Endothelial cell of umbilical vein (primary cell): ENCODE measurements at regions not wholly inside any gene's neighbourhood (a gene's known extent, or its start where the extent isn't known, plus 50 kb on each side); places are given as distances from the start of the nearest gene placed in this dataset.

ENCODE experiments used
- BruUV-seq: library from RNA; stranded (reverse); fragments of 400-500 nt; replicated peaks from 2 replicates; lab custom pipeline; 2021; lab: Mats Ljungman, UMichigan
- CTCF ChIA-PET: fragments of 300-600, 350-600 bp; sonication (Branson Sonifier 250); formaldehyde crosslinking; loops from one replicate; lab custom pipeline; 2021; ENCODE audit warnings: antibody characterized with exemption, inconsistent platforms; lab: Charles Lee
- POLR2A ChIA-PET: fragments of 300-600, 350-600 bp; sonication (Branson Sonifier 250); formaldehyde crosslinking; loops from one replicate; lab custom pipeline; 2021; ENCODE audit warnings: antibody characterized with exemption, inconsistent platforms; lab: Charles Lee
- DNase-seq: peaks from one replicate; pipeline ENCODE4 v3.0.0-alpha.2; 2011; ENCODE audit warnings: low read depth, low spot score
- FAIRE-seq: peaks from 2 replicates; lab custom pipeline; 2011; peaks lifted over from hg19 to GRCh38; lab: Jason Lieb, UNC
- H2AFZ ChIP-seq: 2 replicates; pipeline ENCODE4 v1.6.0; 2012; ENCODE audit warnings: low read depth, low read length, control low read depth, inconsistent platforms
- H3K27ac ChIP-seq: 2 replicates; pipeline ENCODE4 v1.5.1; 2011; ENCODE audit warnings: low read depth, mild to moderate bottlenecking, control low read depth, low read length, moderate library complexity; ENCODE audit not compliant: insufficient read depth
- H3K27me3 ChIP-seq, 2 experiments: 2 replicates each; pipeline versions ENCODE4 v1.6.0 to v1.6.1; 2011; ENCODE audit warnings: low read length in 2 of 2, mixed read lengths in 1 of 2; ENCODE audit not compliant: control insufficient read depth in 2 of 2, insufficient read depth in 2 of 2
- H3K36me3 ChIP-seq, 2 experiments: 2 replicates in 1 of 2; 3 replicates in 1 of 2; pipeline ENCODE4 v1.5.1; 2011; ENCODE audit warnings: low read length in 2 of 2, mild to moderate bottlenecking in 1 of 2, moderate library complexity in 1 of 2; ENCODE audit not compliant: control insufficient read depth in 2 of 2, insufficient read depth in 2 of 2; ENCODE audit errors: extremely low read depth in 1 of 2
- H3K4me1 ChIP-seq: 3 replicates; pipeline ENCODE4 v1.5.1; 2011; ENCODE audit warnings: mild to moderate bottlenecking, low read length; ENCODE audit not compliant: control insufficient read depth, insufficient read depth; ENCODE audit errors: extremely low read depth
- H3K4me2 ChIP-seq: 2 replicates; pipeline ENCODE4 v1.6.1; 2011; ENCODE audit warnings: low read length, control low read depth, mixed read lengths; ENCODE audit not compliant: insufficient read depth
- H3K4me3 ChIP-seq, 3 experiments: fragments of 200-600 bp in 1 of 3; sonication (generic), shearing (Covaris generic) in 1 of 3; replicated peaks in 1 of 3; 2 replicates each; pipeline ENCODE4 v1.5.1; 2011 to 2016; ENCODE audit warnings: control low read depth in 3 of 3, low read length in 3 of 3, mild to moderate bottlenecking in 2 of 3, inconsistent platforms in 1 of 3, low read depth in 1 of 3, moderate library complexity in 1 of 3; ENCODE audit not compliant: insufficient read depth in 1 of 3
- H3K79me2 ChIP-seq: 2 replicates; pipeline ENCODE4 v1.6.0; 2012; ENCODE audit warnings: low read length, inconsistent platforms; ENCODE audit not compliant: control insufficient read depth, insufficient read depth
- H3K9ac ChIP-seq: replicated peaks from 2 replicates; pipeline ENCODE3; 2011; ENCODE audit warnings: low read length, control low read depth; ENCODE audit not compliant: insufficient read depth; ENCODE audit errors: extremely low read depth
- H3K9me1 ChIP-seq: replicated peaks from 3 replicates; pipeline ENCODE4 v1.6.0; 2011; ENCODE audit warnings: mild to moderate bottlenecking, low read length; ENCODE audit not compliant: control insufficient read depth, insufficient read depth; ENCODE audit errors: extremely low read depth
- H3K9me3 ChIP-seq: replicated peaks from 2 replicates; pipeline ENCODE4 v1.5.1; 2012; ENCODE audit warnings: low read length, inconsistent platforms; ENCODE audit not compliant: control insufficient read depth, insufficient read depth
- H4K20me1 ChIP-seq: replicated peaks from 2 replicates; pipeline ENCODE3; 2011; ENCODE audit warnings: mild to moderate bottlenecking, low read length; ENCODE audit not compliant: control insufficient read depth, insufficient read depth; ENCODE audit errors: extremely low read depth
- CTCF ChIP-seq, 2 donors: IDR thresholded peaks; 1 replicate in 1 of 2; 2 replicates in 1 of 2; pipeline ENCODE4 v1.5.1; 2011; ENCODE audit warnings: low read length in 2 of 2, mild to moderate bottlenecking in 2 of 2, moderate library complexity in 2 of 2, control low read depth in 1 of 2, inconsistent platforms in 1 of 2, low read depth in 1 of 2; ENCODE audit not compliant: insufficient read depth in 1 of 2; ENCODE audit errors: extremely low read depth in 1 of 2
- EZH2 ChIP-seq: IDR thresholded peaks from 2 replicates; pipeline ENCODE4 v1.6.1; 2012; ENCODE audit warnings: borderline replicate concordance, low read depth, mild to moderate bottlenecking, moderate library complexity, low read length, inconsistent platforms; ENCODE audit not compliant: severe bottlenecking
- FOS ChIP-seq: IDR thresholded peaks from 2 replicates; pipeline ENCODE4 v1.6.1; 2011; ENCODE audit warnings: mild to moderate bottlenecking, low read length, moderate library complexity, borderline replicate concordance; ENCODE audit not compliant: insufficient read depth
- JUN ChIP-seq: IDR thresholded peaks from 2 replicates; pipeline ENCODE4 v1.6.1; 2011; ENCODE audit warnings: borderline replicate concordance, low read depth; ENCODE audit not compliant: insufficient read length, insufficient read depth
- MAX ChIP-seq: IDR thresholded peaks from 2 replicates; pipeline ENCODE4 v1.6.1; 2011; ENCODE audit not compliant: insufficient read depth, insufficient read length
- POLR2AphosphoS5 ChIP-seq: IDR thresholded peaks from 2 replicates; pipeline ENCODE4 v1.6.1; 2012; ENCODE audit warnings: low read depth, mild to moderate bottlenecking, control low read depth, low read length, moderate library complexity; ENCODE audit not compliant: insufficient read depth
- dilution Hi-C: fragments of 300-500 bp; cut with MboI; formaldehyde crosslinking; loops from one replicate; pipeline ENCODE4 v1.15.0; 2019; ENCODE audit warnings: low sequenced_read_pairs; ENCODE audit not compliant: extremely low pct_ligation_motif_present
- intact Hi-C: fragments of 100-400 bp; cut with micrococcal nuclease; formaldehyde crosslinking; loops from one replicate; pipeline ENCODE4 v1.10.0; 2022

- CTCF ChIA-PET, result interaction anchor here (2.3 kb wide), 1 partner anchor 17 kb away, joined by 5 read pairs; no protein-coding TSS in a partner anchor
- Histone ChIP-seq H3K27me3 (no peaks in the 10 kb centered on the region), H3K4me2 (no peak overlapping the region), H3K9ac (no peak overlapping the region), H3K36me3 (no peaks in the 10 kb centered on the region), H3K27ac (no peak overlapping the region), H3K79me2 (no peaks in the 10 kb centered on the region), H3K9me1 (no peaks in the 10 kb centered on the region), H3K4me3 (no peak overlapping the region), H4K20me1 (no peaks in the 10 kb centered on the region), H2AFZ (no peak overlapping the region), H3K9me3 (no peaks in the 10 kb centered on the region), H3K4me1 (no peaks in the 10 kb centered on the region)
- POLR2A ChIA-PET, result no interaction called here
- no TSS peak for BruUV-seq
- dilution Hi-C loops (no loop called here), intact Hi-C loops (no loop called here)
- DNase-seq (no peak), FAIRE-seq (no peak)
- TF ChIP-seq EZH2 (no peak), POLR2AphosphoS5 (no peak), MAX (no peak), FOS (no peak), JUN (no peak)
These were observed 393.7 kb upstream of the MBL2 start for GRCh38 chr10:53166325-53166724.

GRCh38 chr10:53162856-53163255, 390.3 kb upstream of the MBL2 start:
- no peaks in the 10 kb centered on the region for H3K36me3 ChIP-seq
- dilution Hi-C loops, result no loop called here
- CTCF ChIA-PET, result no interaction called here
- TF ChIP-seq JUN (no peak), CTCF (IDR thresholded peaks at IDR 0.05; ENCODE audit: extremely low read depth in 1 of 2, insufficient read depth in 1 of 2, low read depth in 1 of 2, low read length in 2 of 2) (no peak)
- H3K4me2 ChIP-seq, result no peak overlapping the region
- POLR2A ChIA-PET, result no interaction called here
- no peak overlapping the region for H3K4me3 ChIP-seq
- no peak for DNase-seq
- no peaks in the 10 kb centered on the region for H3K79me2 ChIP-seq
- no TSS peak for BruUV-seq
- H4K20me1 ChIP-seq, result no peaks in the 10 kb centered on the region
- H3K27me3 ChIP-seq, result no peaks in the 10 kb centered on the region
- no peak overlapping the region for H3K27ac ChIP-seq
- no peak overlapping the region for H3K9ac ChIP-seq
- no peaks in the 10 kb centered on the region for H3K4me1 ChIP-seq
- no peaks in the 10 kb centered on the region for H3K9me3 ChIP-seq
- intact Hi-C loops, result no loop called here
- H2AFZ ChIP-seq, result no peak overlapping the region
- H3K9me1 ChIP-seq, result no peaks in the 10 kb centered on the region
- no peak for FAIRE-seq
